Prostate gland (tissue), 2 donors: ENCODE measurements at regions not wholly inside any gene's neighbourhood (a gene's known extent, or its start where the extent isn't known, plus 50 kb on each side); places are given as distances from the start of the nearest gene placed in this dataset.

Experiments
- POLR2A ChIP-seq: fragments of 450-650 bp; IDR thresholded peaks from one replicate; pipeline ENCODE4 v1.6.1; 2016; ENCODE audit warnings: antibody characterized with exemption, mild to moderate bottlenecking
- POLR2AphosphoS5 ChIP-seq: sonication (generic); formaldehyde crosslinking; IDR thresholded peaks from one replicate; pipeline ENCODE4 v1.6.1; 2017; ENCODE audit warnings: antibody characterized with exemption
- TF ChIP-seq, protein P1 (sequence below), 4 experiments: fragments of 200-600 bp in 2 of 4; fragments of 450-650 bp in 2 of 4; sonication (generic) in 2 of 4; IDR thresholded peaks; 1 replicate in 3 of 4; 2 replicates in 1 of 4; pipeline ENCODE4 v1.5.1; 2016 to 2019; ENCODE audit warnings: antibody characterized with exemption in 4 of 4, mild to moderate bottlenecking in 2 of 4, moderate library complexity in 2 of 4

DNA sequence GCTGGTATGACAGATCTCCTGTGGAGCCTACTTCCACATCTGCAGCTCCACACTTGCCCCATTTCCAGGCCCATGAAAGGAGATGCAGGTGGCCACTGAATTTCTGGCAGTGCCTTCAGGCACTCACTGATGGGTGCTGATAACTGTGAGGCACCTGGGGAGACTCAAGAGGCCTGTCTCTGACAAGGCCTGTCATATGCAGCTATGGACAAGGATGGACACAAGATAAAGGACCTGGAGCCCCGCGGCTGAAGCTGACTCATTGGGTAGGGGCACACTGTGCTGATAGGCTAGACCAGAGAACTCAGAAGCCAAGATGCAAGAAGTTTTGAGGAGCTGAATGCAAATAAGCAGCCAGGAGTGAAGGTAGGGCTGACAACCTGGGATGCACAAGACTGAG is 81.0 kb upstream of the LRFN2 start:
- TF ChIP-seq, protein P1, sequence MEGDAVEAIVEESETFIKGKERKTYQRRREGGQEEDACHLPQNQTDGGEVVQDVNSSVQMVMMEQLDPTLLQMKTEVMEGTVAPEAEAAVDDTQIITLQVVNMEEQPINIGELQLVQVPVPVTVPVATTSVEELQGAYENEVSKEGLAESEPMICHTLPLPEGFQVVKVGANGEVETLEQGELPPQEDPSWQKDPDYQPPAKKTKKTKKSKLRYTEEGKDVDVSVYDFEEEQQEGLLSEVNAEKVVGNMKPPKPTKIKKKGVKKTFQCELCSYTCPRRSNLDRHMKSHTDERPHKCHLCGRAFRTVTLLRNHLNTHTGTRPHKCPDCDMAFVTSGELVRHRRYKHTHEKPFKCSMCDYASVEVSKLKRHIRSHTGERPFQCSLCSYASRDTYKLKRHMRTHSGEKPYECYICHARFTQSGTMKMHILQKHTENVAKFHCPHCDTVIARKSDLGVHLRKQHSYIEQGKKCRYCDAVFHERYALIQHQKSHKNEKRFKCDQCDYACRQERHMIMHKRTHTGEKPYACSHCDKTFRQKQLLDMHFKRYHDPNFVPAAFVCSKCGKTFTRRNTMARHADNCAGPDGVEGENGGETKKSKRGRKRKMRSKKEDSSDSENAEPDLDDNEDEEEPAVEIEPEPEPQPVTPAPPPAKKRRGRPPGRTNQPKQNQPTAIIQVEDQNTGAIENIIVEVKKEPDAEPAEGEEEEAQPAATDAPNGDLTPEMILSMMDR (IDR thresholded peaks at IDR 0.05), result no peak
- no peak for TF ChIP-seq POLR2AphosphoS5
- no peak for TF ChIP-seq POLR2A
